Activated CD8-positive, alpha-beta memory T cell treated with anti-CD3 and anti-CD28 coated beads for 48 hours (primary cell): ENCODE measurements at regions not wholly inside any gene's neighbourhood (a gene's known extent, or its start where the extent isn't known, plus 50 kb on each side); places are given as distances from the start of the nearest gene placed in this dataset.

ENCODE experiments used
- DNase-seq, 3 experiments: peaks; one replicate each; pipeline ENCODE4 v3.0.0-alpha.2; 2020; ENCODE audit warnings: low read depth in 2 of 3, low spot score in 2 of 3

GRCh38 chr4:171759274-171759673 lies 53.9 kb upstream of the GALNTL6 start:
- no peak for DNase-seq

- no peak for DNase-seq
Observed at GRCh38 chr4:171751538-171751937, 61.7 kb upstream of the GALNTL6 start.

DNA sequence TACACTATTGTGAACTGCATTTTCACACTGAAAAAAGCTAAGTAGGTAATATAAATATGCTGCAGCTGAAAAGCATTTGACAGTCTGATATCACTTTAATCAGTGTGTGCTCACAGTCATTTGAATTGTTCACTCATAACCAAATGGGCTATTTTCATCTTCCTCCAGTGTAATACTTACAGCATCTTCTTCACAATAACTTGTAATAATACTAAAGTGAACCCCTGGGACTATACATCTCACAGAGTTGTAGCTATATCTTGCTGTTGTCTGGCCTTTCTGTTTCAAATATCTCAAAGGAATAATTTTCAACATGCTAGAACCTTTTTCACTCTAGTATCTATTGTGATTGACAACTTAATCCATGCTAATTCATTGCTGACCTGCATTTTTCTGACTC lies 66.8 kb upstream of the GALNTL6 start:
- no peak for DNase-seq

DNA sequence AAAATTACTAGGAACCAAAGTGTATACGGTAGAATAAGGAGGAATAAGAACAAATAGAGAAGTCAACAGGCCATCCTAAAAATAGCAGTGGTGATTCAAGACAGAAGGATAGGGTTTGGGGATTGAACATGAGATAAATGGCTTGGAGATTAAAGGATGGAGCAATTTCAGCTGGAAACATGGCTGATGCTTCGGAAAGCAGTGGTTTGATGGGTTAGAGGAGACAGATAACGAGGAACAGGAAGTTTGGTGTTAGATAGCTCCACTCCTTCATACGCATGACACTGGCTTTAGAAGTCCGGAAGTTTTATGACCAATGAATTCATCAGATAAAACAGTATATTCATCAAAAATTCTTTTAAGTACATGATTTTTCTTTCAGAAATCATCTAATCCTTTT lies 70.8 kb upstream of the GALNTL6 start:
- DNase-seq: no peak

GRCh38 chr4:171727185-171727584 lies 86.0 kb upstream of the GALNTL6 start:
- DNase-seq: no peak

- no peak for DNase-seq
Observed at GRCh38 chr4:171721937-171722336, 91.3 kb upstream of the GALNTL6 start.

- DNase-seq: no peak
Observed at GRCh38 chr4:171719691-171720090, 93.5 kb upstream of the GALNTL6 start.

DNA sequence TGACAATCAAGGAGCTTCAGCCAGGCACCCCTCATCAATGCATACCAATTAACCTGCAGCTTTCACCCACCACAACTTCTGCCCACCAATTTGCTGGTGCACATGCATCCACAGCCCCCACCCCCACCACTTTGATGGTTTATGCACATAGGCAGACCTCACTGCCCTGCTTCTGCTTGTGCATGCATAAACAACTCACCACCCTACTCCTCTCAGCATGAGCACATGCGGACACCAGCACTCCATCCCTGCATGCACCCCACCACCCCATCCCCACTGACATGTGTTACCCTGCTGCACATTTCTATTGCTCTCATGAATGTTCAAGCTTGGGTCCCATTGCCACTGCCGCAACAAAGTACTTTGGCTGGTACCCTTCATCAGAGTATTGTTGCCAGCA lies 94.5 kb upstream of the GALNTL6 start:
- DNase-seq: no peak

DNA sequence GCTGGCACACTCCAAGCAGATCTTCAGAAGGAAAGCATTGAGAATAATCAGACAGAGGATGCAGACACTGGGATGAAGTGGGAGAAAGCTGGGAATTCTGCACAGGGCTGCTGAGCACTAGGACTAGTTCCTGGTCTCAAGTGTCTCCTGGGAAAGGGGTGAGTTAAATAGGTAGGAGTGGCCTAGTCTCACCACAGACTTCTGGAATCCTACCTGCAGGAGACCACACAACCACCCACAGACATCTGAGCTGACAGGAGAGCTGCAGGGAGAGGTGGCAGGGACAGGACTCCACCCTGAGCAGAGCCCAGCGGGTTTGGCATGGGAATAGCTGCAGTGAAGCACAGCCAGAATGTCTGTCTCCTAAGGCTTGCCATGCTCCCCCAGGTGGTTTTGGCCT lies 95.1 kb upstream of the GALNTL6 start:
- DNase-seq: no peak

DNA sequence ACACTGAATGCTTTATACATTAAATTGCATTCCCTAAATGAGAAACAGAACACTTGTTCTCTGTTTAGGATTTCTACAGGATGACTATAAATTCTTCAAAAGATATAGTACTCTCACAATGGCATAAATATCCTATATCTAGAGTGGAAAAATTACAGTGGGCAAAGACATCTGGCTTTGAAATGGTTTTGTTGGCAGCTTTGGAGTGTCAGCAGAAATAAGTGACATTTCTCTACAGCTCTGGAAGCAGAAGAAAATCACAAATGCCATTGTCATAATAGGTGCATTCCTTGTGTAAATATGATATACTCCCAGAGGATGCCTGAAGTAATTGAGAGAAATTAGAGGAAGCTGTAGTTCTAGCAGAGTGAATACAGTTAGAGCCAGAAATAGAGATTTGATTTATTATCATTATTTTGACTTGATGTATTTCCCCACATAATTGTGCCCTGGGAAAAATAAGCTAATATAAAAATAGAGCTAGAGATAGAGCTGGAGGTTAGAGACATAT lies 95.9 kb upstream of the GALNTL6 start:
- no peak for DNase-seq

DNA sequence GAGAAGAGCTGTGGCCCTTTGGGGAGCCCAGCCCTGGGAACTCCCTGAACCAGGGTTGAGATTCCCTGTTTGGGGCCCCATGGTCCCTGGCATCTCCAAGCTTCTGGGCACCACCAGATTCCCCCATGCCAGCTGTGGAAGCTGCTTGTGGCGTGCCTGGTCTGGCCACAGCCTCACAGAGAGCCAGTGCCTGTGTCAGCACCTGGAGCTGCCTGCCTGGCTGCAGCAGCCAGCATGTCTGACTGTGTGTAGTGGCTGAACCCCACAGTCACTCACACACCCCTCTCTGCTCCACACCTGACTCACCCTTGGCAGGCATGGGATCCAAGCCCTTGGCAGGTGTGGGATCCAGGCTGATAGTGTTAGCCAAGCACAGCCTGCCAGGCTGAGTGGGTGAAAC lies 97.2 kb upstream of the GALNTL6 start:
- DNase-seq: no peak

GRCh38 chr4:171714791-171715454 lies 98.3 kb upstream of the GALNTL6 start:
- DNase-seq: no peak

- no peak for DNase-seq
Observed at GRCh38 chr4:171710743-171711142, 102.5 kb upstream of the GALNTL6 start.

- no peak for DNase-seq
Observed at GRCh38 chr4:171676555-171677215, 136.5 kb upstream of the GALNTL6 start.

GRCh38 chr4:171674781-171675180 lies 138.4 kb upstream of the GALNTL6 start:
- no peak for DNase-seq

DNA sequence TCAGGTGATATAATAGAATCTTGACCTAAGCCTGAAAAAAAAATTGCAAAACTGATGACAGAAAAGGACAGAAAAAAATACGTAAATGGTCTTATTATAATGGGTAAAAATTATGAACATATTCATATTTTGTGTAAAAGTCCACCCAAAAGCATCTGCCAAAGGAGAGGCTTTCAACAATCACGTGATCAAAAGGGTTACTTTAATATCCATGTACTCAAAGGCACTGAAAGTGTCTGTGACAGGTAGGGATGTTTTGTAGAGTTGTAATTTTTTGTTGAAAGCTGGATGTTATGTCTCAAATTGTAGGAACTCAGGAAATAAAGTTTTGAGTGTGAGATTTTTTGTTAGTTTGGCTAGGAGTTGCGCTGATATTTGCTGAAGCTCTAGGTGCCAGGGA lies 144.8 kb upstream of the GALNTL6 start:
- no peak for DNase-seq

- no peak for DNase-seq
Observed at GRCh38 chr4:171667906-171668305, 145.3 kb upstream of the GALNTL6 start.

GRCh38 chr4:171651071-171651470 lies 162.1 kb upstream of the GALNTL6 start:
- no peak for DNase-seq

DNA sequence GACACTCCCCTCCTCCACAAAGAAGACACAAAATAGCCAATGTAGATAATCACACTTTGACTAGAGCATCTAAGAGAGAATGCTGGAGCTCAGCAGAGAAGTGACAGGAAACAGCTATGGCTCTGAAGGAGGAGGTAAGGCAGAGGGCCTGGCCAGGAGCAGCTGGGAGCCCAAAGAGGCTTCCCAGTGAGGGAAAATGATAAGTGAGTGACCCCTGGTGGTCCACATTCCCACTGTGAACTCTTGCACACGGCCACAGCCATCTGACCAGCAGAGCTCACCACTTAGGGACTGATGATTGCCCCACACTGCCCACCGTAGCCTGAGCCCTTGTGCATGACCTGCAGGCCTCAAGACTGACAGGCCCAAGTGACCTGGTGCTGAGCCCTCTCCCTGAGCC lies 162.7 kb upstream of the GALNTL6 start:
- no peak for DNase-seq

GRCh38 chr4:171648926-171649325 lies 164.3 kb upstream of the GALNTL6 start:
- no peak for DNase-seq

- no peak for DNase-seq
Observed at GRCh38 chr4:171646984-171647383, 166.2 kb upstream of the GALNTL6 start.

DNA sequence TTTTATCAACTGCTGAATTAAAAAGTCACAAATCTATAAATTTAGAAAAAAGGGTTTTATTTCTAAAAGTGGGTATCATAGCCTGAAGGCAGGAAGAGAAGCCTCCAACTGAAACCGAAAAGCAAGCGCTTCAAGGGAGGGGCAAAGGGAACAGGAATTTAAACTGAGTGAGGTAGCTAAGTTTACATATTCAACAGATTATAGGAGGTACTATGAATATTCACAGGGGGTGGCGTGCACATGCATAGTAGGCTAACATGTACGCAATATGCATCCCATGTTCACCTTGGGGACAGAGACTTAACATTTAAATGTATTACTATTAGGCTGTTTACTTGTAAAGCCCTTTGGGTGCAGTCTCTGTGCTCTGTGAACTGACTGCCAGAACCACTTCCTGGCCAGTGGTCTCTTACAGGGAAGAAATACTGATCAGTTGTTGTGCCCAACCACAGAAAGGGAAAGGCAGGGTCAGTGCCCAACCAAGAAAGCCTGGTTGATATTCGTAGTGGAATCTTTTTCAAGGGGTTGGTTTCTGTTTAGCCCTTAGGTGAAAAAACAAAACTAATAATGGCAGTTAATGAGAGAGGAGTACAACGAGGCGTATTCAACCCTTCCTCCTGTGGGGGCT lies 168.7 kb upstream of the GALNTL6 start:
- no peak for DNase-seq
